Lower lobe of right lung (tissue), 2 donors: ENCODE measurements at regions not wholly inside any gene's neighbourhood (a gene's known extent, or its start where the extent isn't known, plus 50 kb on each side); places are given as distances from the start of the nearest gene placed in this dataset.

Source experiments
- ATAC-seq, 2 donors: fragments of 200-7000 bp; cut with Tn5 transposase; one replicate each; pipeline ENCODE4 v1.9.1; 2020 to 2022; ENCODE audit warnings: mild to moderate bottlenecking in 2 of 2, moderate library complexity in 2 of 2
- DNase-seq: peaks from one replicate; pipeline ENCODE4 v3.0.0-alpha.2; 2020
- H3K27ac ChIP-seq: fragments of 200-600 bp; one replicate; pipeline ENCODE4 v1.8.0; 2022
- H3K27me3 ChIP-seq: fragments of 200-600 bp; one replicate; pipeline ENCODE4 v1.8.0; 2022; ENCODE audit warnings: low read depth
- H3K36me3 ChIP-seq: fragments of 200-600 bp; one replicate; pipeline ENCODE4 v1.8.0; 2022; ENCODE audit warnings: mild to moderate bottlenecking
- H3K4me1 ChIP-seq: fragments of 200-600 bp; one replicate; pipeline ENCODE4 v1.8.0; 2022
- H3K4me3 ChIP-seq: fragments of 200-600 bp; one replicate; pipeline ENCODE4 v1.8.0; 2022; ENCODE audit warnings: mild to moderate bottlenecking
- H3K9me3 ChIP-seq: fragments of 200-600 bp; one replicate; pipeline ENCODE4 v1.8.0; 2022
- intact Hi-C: fragments of 100-400 bp; cut with DNase I; formaldehyde crosslinking; loops from one replicate; pipeline ENCODE4 v1.11.0; 2022
- TF ChIP-seq, protein P1 (sequence below): fragments of 200-600 bp; IDR thresholded peaks from one replicate; pipeline ENCODE4 v1.8.0; 2022; ENCODE audit warnings: antibody characterized with exemption, mild to moderate bottlenecking
- donor health status: DM: no; HTN: yes; CAD: no; lungs with severe emphysema.

DNA sequence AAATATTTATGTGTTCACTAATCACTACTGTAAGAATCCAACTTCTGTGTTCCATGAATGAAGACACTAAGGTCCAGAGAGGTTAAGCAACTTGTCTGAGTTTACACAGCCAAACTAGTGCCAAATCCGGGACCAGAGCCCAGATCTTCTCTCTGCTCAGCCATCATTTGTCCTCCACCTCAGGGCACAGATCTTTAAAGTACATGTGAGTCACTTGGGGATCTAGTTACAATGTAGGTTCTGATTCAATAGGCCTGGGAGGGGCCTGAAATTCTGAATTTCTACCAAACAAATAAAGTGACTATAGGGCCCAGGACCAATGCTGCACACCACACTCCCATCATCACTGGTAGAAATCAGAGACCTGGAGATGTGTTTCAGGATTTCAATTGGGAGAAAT lies 162.9 kb downstream of the GXYLT1 start:
- ATAC-seq (no peak), DNase-seq (no peak)
- Histone ChIP-seq H3K27ac (no peak overlapping the region), H3K36me3 (no peaks in the 10 kb centered on the region), H3K9me3 (no peaks in the 10 kb centered on the region), H3K4me1 (no peaks in the 10 kb centered on the region), H3K27me3 (no peaks in the 10 kb centered on the region), H3K4me3 (no peak overlapping the region)
- TF ChIP-seq, protein P1, sequence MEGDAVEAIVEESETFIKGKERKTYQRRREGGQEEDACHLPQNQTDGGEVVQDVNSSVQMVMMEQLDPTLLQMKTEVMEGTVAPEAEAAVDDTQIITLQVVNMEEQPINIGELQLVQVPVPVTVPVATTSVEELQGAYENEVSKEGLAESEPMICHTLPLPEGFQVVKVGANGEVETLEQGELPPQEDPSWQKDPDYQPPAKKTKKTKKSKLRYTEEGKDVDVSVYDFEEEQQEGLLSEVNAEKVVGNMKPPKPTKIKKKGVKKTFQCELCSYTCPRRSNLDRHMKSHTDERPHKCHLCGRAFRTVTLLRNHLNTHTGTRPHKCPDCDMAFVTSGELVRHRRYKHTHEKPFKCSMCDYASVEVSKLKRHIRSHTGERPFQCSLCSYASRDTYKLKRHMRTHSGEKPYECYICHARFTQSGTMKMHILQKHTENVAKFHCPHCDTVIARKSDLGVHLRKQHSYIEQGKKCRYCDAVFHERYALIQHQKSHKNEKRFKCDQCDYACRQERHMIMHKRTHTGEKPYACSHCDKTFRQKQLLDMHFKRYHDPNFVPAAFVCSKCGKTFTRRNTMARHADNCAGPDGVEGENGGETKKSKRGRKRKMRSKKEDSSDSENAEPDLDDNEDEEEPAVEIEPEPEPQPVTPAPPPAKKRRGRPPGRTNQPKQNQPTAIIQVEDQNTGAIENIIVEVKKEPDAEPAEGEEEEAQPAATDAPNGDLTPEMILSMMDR = no peak
- intact Hi-C loops = no loop called here

DNA sequence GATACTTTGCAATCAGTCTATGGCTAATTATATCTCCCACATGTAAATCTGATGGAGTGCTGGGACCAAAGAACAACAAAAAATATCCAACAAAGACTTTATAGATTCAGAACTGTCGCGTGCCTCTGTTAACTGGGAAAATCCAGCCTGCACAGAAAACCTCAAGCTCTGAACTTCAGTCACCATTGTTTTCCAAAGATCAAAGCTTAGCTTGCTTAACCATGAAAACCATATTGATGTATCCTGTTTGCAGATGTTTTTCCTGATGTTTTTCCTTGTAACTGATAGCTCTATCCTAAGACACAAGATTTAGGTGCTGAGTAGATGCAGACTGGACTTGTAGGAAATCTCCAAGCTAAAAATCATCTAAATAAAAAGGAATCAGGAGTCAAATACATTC lies 163.7 kb downstream of the GXYLT1 start:
- ATAC-seq (no peak), DNase-seq (no peak)
- H3K27ac ChIP-seq = no peak overlapping the region
- TF ChIP-seq, protein P1 = no peak
- H3K36me3 ChIP-seq = no peaks in the 10 kb centered on the region
- H3K4me3 ChIP-seq = no peak overlapping the region
- H3K4me1 ChIP-seq = no peaks in the 10 kb centered on the region
- no peaks in the 10 kb centered on the region for H3K27me3 ChIP-seq
- intact Hi-C loops = no loop called here
- no peaks in the 10 kb centered on the region for H3K9me3 ChIP-seq

DNA sequence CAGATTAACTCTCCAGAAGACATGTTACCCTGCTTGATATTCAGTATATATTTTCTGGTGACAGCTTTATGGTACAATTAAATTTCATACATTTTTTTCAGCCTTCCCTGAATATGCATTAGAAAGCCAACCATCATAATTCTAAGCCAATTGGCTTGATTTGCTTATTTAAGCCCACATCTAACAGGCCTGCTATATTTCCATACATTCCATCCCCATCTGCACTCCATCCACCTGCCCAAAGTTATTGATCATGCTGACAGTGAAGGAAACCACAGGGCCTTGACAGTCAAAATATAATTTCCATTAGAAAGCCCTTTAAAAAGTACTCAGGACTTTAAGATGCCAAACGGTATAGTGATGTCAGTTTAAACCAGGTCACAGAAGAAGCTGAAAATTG lies 164.3 kb downstream of the GXYLT1 start:
- intact Hi-C loops = no loop called here
- TF ChIP-seq, protein P1 = no peak

DNA sequence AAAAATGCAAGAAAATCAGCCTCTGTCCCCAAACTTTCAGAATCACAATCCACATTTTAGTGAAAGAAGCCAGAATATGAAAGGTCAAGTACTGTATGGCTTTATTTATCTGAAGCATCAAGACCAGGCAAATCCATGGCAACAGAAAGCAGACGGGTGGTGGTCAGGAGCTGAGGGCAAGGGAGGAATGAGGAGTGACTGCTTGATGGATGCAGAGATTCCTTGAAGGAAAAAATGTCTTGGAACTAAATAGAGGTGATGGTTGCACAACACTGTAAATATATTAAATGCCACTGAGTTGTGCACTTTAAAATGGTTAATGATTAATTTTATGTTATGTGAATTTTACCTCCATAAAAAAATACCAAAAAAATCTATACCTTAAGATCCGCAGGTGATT lies 165.1 kb downstream of the GXYLT1 start:
- no peak for ATAC-seq
- H3K9me3 ChIP-seq = no peaks in the 10 kb centered on the region
- no peaks in the 10 kb centered on the region for H3K4me1 ChIP-seq
- intact Hi-C loops = no loop called here
- no peaks in the 10 kb centered on the region for H3K27me3 ChIP-seq
- no peaks in the 10 kb centered on the region for H3K36me3 ChIP-seq
- H3K27ac ChIP-seq = no peak overlapping the region
- DNase-seq = no peak
- TF ChIP-seq, protein P1 = no peak
- no peak overlapping the region for H3K4me3 ChIP-seq

More for the DNA sequence above, 164.3 kb downstream of the GXYLT1 start:
- Histone ChIP-seq H3K27me3 (no peaks in the 10 kb centered on the region), H3K9me3 (no peaks in the 10 kb centered on the region), H3K27ac (no peak overlapping the region), H3K4me1 (no peaks in the 10 kb centered on the region), H3K4me3 (no peak overlapping the region), H3K36me3 (no peaks in the 10 kb centered on the region)
- DNase-seq = no peak
- no peak for ATAC-seq

DNA sequence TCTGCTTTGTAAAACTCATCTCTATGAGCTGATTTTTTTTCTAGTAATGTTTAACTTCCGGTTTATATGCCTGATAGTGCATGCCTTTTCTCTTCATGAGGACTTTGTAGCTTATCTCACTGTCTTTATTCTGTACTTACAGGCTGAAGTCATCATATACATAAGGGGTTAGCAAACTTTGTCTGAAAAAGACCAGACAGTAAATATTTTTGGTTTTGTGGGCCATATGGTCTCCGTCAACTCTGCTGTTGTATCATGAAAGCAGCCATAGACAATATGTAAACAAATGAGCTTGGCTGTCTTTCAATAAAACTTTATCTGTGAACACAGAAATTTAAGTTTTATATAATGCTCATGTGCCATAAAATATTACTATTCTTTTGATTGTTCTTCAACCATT lies 172.1 kb downstream of the GXYLT1 start:
- no peak for DNase-seq
- TF ChIP-seq, protein P1 = no peak
- H3K4me1 ChIP-seq = no peaks in the 10 kb centered on the region
- ATAC-seq = no peak
- H3K27ac ChIP-seq = no peak overlapping the region
- intact Hi-C loops = no loop called here
- H3K27me3 ChIP-seq = no peaks in the 10 kb centered on the region
- no peaks in the 10 kb centered on the region for H3K9me3 ChIP-seq
- no peak overlapping the region for H3K4me3 ChIP-seq
- H3K36me3 ChIP-seq = no peaks in the 10 kb centered on the region

DNA sequence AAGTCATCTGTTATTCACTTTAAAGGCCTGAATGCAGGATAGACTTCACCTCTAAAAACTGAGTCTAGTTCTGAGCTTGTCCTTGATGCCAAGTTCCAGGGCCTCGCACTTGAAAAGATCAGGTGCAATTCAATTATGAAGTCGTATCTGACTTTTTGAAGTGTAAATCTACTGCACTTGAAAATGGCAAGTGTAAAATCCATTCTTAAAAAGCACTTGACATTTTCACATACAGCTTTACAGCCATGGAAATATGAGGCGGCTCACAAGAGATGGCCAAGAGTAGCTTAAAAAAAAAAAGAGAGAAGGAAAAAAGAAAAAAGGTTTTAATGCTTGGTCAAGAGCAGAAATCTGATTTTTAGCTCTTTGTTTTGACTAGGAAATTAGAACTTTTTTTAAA lies 172.5 kb downstream of the GXYLT1 start:
- H3K4me3 ChIP-seq = no peak overlapping the region
- DNase-seq (no peak), ATAC-seq (no peak)
- no peaks in the 10 kb centered on the region for H3K27me3 ChIP-seq
- no peaks in the 10 kb centered on the region for H3K36me3 ChIP-seq
- H3K4me1 ChIP-seq = no peaks in the 10 kb centered on the region
- no peaks in the 10 kb centered on the region for H3K9me3 ChIP-seq
- TF ChIP-seq, protein P1 = no peak
- intact Hi-C loops = no loop called here
- no peak overlapping the region for H3K27ac ChIP-seq
